ENCODE measurements at regions not wholly inside any gene's neighbourhood (a gene's known extent, or its start where the extent isn't known, plus 50 kb on each side); places are given as distances from the start of the nearest gene placed in this dataset.

GRCh38 chr5:125411071-125411743 is 664.8 kb upstream of the ZNF608 start:
- TF ChIP-seq CTCF (IDR thresholded peaks at IDR 0.05) (no peak), EZH2 (IDR thresholded peaks at IDR 0.05) (no peak)
